Activated CD4-positive, alpha-beta T cell treated with anti-CD3 and anti-CD28 coated beads, Interleukin-2, amount 50 U/mL, for 16 hours (primary cell): ENCODE measurements at regions not wholly inside any gene's neighbourhood (a gene's known extent, or its start where the extent isn't known, plus 50 kb on each side); places are given as distances from the start of the nearest gene placed in this dataset.

Experiments used
- DNase-seq: peaks from one replicate; pipeline ENCODE4 v3.0.0-alpha.2; 2020

- no peak for DNase-seq
Observed at GRCh38 chr9:89749500-89750116, 144.8 kb downstream of the GADD45G start.

- DNase-seq, result no peak
Observed at GRCh38 chr9:89750117-89750791, 145.4 kb downstream of the GADD45G start.

- DNase-seq, result no peak
Observed at GRCh38 chr9:89751079-89751825, 146.4 kb downstream of the GADD45G start.

- no peak for DNase-seq
Observed at GRCh38 chr9:89752154-89752553, 147.3 kb downstream of the GADD45G start.

DNA sequence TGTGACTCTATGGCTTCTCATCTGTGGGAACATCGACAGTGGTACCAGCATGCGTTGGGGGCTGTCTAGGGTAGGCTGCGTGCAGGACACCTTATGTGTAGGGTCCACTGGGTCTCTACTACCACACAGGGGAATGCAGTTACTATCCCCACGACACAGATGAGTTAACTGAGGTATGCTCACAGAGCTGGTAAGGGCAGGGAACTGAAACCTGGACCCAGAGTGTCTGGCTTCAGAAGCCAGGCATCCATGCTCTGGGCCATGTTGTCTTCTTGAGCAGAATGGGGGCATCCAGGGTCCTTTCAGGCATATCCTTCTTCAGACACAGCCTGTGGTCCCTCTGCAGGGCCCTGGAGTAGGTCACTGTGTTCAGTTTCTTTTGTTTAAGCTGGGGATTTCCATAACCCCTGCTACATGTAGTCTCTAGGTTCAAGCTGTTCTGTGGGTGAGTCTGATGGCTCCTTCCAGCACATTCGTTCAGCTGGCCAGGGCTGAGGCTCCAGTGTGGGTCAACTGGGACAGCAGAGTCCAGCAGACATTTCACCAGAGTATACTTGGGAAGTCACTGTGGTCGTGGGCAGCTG lies 148.8 kb downstream of the GADD45G start:
- no peak for DNase-seq

DNA sequence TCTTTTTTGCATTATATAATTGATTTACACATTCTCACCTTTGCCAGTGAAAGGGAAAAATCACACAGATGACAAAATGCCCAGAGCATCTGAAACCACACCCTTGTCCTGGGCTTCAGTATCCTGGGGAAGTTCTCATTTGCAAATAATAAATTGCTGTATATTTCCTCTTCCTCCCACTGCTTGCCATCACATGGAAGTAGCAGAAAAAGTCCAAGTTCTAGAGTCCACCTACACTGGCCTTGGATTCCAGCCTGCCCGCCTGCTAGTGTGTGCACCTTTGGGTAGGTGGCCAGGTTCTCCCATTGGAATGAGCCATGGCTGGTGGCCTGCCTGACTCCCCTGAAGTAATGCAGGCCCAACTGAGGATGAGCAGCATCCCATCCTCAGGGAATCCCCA lies 149.4 kb downstream of the GADD45G start:
- no peak for DNase-seq

- DNase-seq, result no peak
Observed at GRCh38 chr9:89755821-89756220, 151.0 kb downstream of the GADD45G start.

DNA sequence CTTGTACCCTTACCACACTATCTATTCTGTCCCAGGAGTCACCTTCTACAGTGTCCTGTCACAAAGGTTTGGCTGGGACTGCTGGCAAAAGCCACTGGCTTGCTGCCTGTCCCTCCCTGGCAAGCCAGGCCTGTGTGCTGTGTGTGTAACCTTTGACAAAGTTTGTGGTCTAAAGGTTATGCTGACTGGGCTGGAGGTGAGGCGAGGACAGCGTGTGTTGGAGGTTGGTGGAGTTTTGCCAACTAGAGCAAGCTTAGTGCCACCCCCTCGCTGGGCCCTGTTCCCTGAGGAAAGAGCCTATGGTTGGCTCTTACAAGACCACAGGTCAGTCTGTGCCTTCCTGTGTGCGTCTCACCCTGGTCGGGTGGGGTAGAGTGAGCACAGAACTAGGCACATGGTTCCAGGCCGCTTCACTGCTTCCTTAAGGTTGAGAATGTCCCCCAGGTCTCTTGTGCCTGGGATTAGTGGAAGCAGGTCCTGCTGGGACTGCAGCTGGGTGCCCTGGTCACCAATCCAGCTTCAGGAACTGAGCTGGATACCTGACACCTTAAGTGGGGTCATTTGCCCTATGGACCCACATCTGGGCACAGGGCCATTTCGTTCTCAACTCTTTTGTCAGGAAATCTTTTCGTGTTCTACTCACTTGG lies 152.2 kb downstream of the GADD45G start:
- no peak for DNase-seq

- DNase-seq, result no peak
Observed at GRCh38 chr9:89757776-89758528, 153.1 kb downstream of the GADD45G start.

- DNase-seq, result no peak
Observed at GRCh38 chr9:89759572-89759971, 154.8 kb downstream of the GADD45G start.

- DNase-seq, result no peak
Observed at GRCh38 chr9:89760123-89760522, 155.3 kb downstream of the GADD45G start.

GRCh38 chr9:89764217-89764616 lies 159.4 kb downstream of the GADD45G start:
- no peak for DNase-seq

DNA sequence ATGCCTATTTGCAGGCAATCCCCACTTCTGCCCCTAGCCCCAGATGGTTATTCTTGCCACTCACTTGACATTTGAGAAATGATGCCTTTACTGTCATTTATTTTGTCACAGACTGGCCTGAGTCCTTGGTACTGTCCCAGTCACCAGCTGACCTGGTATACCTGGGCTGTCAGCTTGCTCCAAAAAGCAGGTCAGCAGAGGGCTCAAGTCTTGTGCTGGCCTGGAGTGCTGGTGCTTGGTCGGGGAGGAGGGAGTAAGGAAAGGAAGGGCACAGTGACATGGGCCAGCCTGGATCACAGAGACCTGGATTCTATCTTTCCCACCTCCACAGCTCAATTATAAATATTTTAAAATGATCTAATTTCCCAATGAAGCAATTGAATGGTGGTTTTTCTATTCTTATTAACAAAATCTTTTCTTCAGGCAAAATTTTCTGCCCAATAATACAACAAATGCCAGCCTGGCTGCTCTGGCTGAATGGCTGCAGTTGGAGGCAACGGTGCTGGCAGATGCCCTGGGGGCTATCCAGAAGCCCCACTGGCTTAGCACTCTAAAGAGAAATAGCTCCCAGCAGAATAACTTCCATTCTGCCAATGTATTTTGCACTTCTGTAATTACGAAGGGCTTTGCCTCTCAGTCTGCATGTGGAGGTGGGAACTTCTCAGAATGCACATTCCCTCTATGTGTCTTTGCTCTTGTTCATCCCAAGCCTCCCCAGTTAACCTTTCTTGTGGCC lies 160.6 kb downstream of the GADD45G start:
- no peak for DNase-seq

DNA sequence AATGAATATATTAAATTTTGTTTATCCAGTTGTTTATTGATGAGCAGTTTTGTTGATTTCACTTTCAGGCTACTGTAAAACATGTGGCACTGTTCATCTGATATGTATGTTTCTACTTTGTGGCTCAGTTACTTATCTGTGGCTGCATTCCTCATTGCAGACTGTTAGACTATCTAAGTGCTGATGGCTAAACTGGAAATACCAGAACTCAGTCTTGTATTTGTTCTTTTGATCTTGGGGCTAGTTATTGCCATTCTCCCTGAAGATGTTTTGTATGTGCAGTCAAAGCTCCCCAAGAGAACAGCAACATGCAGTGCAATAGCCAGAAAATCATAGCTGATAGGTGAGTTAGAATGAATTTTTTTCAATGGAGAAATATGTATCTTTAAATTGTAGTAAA lies 162.2 kb downstream of the GADD45G start:
- DNase-seq, result no peak

GRCh38 chr9:89768051-89768450 lies 163.2 kb downstream of the GADD45G start:
- no peak for DNase-seq

DNA sequence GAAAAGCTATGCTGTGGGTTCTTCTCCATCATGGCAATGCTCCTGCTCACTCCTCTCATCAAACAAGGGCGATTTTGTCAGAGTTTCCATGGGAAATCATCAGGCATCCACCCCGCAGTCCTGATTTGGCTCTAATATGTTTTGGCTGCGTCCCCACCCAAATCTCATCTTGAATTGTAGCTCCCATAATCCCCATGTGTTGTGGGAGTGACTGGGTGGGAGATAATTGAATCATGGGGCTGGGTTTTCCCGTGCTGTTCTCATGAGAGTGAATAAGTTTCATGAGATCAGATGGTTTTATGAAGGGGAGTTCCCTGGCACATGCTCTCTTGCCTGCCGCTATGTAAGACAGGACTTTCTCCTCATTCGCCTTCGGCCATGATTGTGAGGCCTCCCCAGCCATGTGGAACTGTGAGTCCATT lies 163.8 kb downstream of the GADD45G start:
- DNase-seq, result no peak

GRCh38 chr9:89770531-89771174 lies 165.8 kb downstream of the GADD45G start:
- no peak for DNase-seq

- DNase-seq, result no peak
Observed at GRCh38 chr9:89771205-89771604, 166.4 kb downstream of the GADD45G start.

DNA sequence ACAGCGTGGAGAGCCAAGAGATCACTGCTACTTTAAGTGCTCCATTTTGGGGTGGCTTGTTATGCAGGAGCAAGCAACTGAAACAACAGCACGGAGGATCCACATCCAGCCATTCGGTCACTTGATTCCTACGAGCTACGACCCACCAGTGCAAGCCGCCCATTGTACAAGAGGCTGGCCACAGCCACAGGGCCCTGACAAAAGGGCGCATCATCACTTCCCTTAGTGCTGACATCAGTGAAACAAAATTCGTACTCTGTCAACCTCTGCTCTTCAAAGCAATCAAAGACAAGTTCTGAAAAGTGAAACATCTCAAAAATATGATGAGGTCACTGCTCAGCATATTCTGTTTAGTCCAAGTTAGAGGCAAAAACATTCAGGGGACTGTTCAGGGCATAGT lies 168.4 kb downstream of the GADD45G start:
- DNase-seq, result no peak

- DNase-seq, result no peak
Observed at GRCh38 chr9:89774858-89775370, 170.1 kb downstream of the GADD45G start.

DNA sequence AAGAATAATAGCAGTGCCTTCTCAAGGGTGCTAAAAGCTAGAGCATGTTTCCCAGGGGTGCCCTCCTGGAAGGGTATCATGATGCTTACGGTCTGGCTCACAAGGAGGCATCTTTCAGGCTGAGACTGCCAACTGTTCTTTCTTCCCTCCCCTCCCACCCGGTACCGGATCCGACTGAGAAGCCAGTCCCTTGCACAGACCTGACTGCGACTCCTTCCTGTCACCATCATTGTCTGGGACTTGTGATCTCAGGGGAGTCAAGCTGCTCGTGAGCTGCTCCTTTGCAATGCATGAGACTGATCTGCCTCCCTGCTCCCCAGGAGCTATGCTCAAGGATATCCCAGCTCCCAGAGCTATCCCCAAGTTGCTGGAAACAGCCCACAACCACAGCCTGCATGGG lies 170.8 kb downstream of the GADD45G start:
- no peak for DNase-seq
